ENCODE measurements at regions not wholly inside any gene's neighbourhood (a gene's known extent, or its start where the extent isn't known, plus 50 kb on each side); places are given as distances from the start of the nearest gene placed in this dataset.

- DNase-seq: no peak
- in situ Hi-C loops (cut with HindIII; ENCODE audit: low pct_ligation_motif_present, low pct_unique_long_range_greater_than_20kb, low sequenced_read_pairs): no loop called here
These were observed 201.4 kb downstream of the ZNF462 start for GRCh38 chr9:107064378-107064777.

GRCh38 chr9:107065549-107065948 lies 202.6 kb downstream of the ZNF462 start:
- in situ Hi-C loops (cut with HindIII; ENCODE audit: low pct_ligation_motif_present, low pct_unique_long_range_greater_than_20kb, low sequenced_read_pairs): no loop called here
- no peak for DNase-seq

DNA sequence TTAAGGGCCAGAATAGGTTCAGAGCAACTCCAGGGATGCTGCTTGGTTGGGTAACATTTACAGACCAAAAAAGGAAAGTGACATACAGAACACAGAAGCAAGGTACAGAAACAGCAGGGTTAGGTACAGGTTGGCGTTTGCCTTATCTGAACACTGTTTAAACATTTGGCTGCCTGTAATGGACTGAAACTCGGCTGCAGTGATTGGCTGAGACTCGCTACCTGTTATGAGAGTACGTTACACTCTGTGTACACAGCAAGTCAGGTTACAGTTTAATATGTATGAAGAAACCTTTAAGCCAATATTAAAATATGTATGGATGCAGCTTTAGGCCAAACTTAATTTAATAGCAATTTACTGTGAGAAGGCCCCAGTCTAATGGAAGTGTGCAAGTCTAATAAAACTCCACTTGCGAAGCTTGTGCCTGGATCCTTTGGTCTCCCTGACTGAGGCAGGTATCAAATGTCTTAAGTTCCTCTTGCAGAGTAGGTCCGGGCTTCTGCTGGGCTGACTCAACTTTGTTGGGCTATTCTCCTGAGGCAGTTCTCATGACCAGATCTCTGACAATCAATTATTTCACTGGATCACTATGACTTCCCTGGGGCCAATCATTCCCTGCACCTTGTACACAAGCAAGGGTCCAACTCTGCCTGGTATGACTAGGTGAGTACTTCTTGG lies 204.9 kb downstream of the ZNF462 start:
- DNase-seq: no peak
- in situ Hi-C loops (cut with HindIII; ENCODE audit: low pct_ligation_motif_present, low pct_unique_long_range_greater_than_20kb, low sequenced_read_pairs): no loop called here

- DNase-seq: no peak
- in situ Hi-C loops (cut with HindIII; ENCODE audit: low pct_ligation_motif_present, low pct_unique_long_range_greater_than_20kb, low sequenced_read_pairs): no loop called here
These were observed 205.6 kb downstream of the ZNF462 start for GRCh38 chr9:107068581-107068980.

DNA sequence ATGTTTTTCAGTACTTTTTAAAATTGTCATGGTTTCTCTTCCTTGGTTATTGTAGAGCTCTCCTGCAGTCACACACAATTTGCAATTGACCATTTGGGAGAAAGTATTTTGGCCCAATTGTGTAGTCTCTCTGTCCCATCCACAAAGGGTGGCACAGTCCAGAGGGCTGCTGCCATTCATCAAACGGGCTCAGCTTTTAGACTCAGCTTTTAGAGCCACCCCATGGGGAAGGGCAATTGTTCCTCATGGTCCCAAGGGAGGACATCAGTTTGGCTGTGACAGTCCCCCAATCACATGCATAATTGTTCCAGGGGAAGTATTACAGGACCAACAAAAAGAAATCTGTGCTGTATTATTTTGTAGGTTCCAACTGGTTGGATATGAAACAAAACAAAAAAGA lies 207.6 kb downstream of the ZNF462 start:
- in situ Hi-C loops (cut with HindIII; ENCODE audit: low pct_ligation_motif_present, low pct_unique_long_range_greater_than_20kb, low sequenced_read_pairs): no loop called here
- no peak for DNase-seq

- in situ Hi-C loops (cut with HindIII; ENCODE audit: low pct_ligation_motif_present, low pct_unique_long_range_greater_than_20kb, low sequenced_read_pairs): no loop called here
These were observed 205.0 kb upstream of the RAD23B start for GRCh38 chr9:107078061-107078460.

GRCh38 chr9:107079589-107079988 lies 203.5 kb upstream of the RAD23B start:
- DNase-seq: no peak

More at GRCh38 chr9:107078061-107078460, 205.0 kb upstream of the RAD23B start:
- no peak for DNase-seq

DNA sequence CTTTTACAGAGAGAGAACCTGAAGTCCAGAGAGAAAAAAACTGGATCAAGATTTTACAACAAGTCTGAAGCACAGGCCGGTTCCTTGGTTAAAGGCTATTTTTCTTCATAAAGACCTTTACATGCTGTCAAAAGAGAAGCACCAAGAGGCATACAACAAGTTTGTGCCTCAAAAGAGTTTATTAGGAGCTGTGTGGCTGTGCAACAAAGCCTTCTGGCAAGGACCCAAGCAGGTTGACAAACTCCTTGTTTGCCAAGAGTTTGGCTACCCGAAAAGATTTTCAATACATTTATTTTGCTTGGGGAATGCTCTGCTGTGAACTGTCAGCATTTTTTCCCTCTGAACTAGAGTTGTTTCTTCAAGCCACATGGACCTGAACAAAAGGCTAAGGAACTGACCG lies 202.9 kb upstream of the RAD23B start:
- in situ Hi-C loops (cut with HindIII; ENCODE audit: low pct_ligation_motif_present, low pct_unique_long_range_greater_than_20kb, low sequenced_read_pairs): no loop called here
- no peak for DNase-seq

More at GRCh38 chr9:107079589-107079988, 203.5 kb upstream of the RAD23B start:
- in situ Hi-C loops (cut with HindIII; ENCODE audit: low pct_ligation_motif_present, low pct_unique_long_range_greater_than_20kb, low sequenced_read_pairs): no loop called here

GRCh38 chr9:107086460-107086859 lies 196.6 kb upstream of the RAD23B start:
- in situ Hi-C loops (cut with HindIII; ENCODE audit: low pct_ligation_motif_present, low pct_unique_long_range_greater_than_20kb, low sequenced_read_pairs): no loop called here
- DNase-seq: no peak

GRCh38 chr9:107087222-107087621 lies 195.9 kb upstream of the RAD23B start:
- DNase-seq: no peak
- in situ Hi-C loops (cut with HindIII; ENCODE audit: low pct_ligation_motif_present, low pct_unique_long_range_greater_than_20kb, low sequenced_read_pairs): no loop called here

DNA sequence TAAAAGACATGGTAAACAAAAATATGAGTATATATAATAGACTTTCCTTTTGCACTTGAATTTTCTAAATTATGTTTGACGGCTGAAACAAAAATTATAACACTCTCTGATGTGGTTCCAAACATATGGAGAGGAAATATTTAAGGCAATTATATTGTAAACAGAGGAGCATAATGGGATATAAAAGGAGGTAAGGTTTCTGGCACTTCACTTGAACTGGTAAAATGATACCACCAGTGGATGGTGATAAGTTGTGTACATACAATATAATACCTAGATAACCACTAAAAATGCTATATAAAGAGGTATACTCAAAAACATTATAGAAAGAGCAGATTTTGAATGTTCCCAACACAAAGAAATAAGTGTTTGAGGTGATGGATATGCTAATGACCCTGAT lies 192.9 kb upstream of the RAD23B start:
- DNase-seq: no peak
- in situ Hi-C loops (cut with HindIII; ENCODE audit: low pct_ligation_motif_present, low pct_unique_long_range_greater_than_20kb, low sequenced_read_pairs): no loop called here

GRCh38 chr9:107093365-107094060 lies 189.6 kb upstream of the RAD23B start:
- in situ Hi-C loops (cut with HindIII; ENCODE audit: low pct_ligation_motif_present, low pct_unique_long_range_greater_than_20kb, low sequenced_read_pairs): no loop called here
- no peak for DNase-seq

GRCh38 chr9:107094370-107094769 lies 188.7 kb upstream of the RAD23B start:
- in situ Hi-C loops (cut with HindIII; ENCODE audit: low pct_ligation_motif_present, low pct_unique_long_range_greater_than_20kb, low sequenced_read_pairs): no loop called here
- no peak for DNase-seq

- DNase-seq: no peak
- in situ Hi-C loops (cut with HindIII; ENCODE audit: low pct_ligation_motif_present, low pct_unique_long_range_greater_than_20kb, low sequenced_read_pairs): no loop called here
These were observed 182.5 kb upstream of the RAD23B start for GRCh38 chr9:107100591-107100990.

- in situ Hi-C loops (cut with HindIII; ENCODE audit: low pct_ligation_motif_present, low pct_unique_long_range_greater_than_20kb, low sequenced_read_pairs): no loop called here
- DNase-seq: no peak
These were observed 181.1 kb upstream of the RAD23B start for GRCh38 chr9:107102011-107102410.

GRCh38 chr9:107103621-107104020 lies 179.5 kb upstream of the RAD23B start:
- in situ Hi-C loops (cut with HindIII; ENCODE audit: low pct_ligation_motif_present, low pct_unique_long_range_greater_than_20kb, low sequenced_read_pairs): no loop called here
- no peak for DNase-seq

GRCh38 chr9:107105784-107106183 lies 177.3 kb upstream of the RAD23B start:
- in situ Hi-C loops (cut with HindIII; ENCODE audit: low pct_ligation_motif_present, low pct_unique_long_range_greater_than_20kb, low sequenced_read_pairs): no loop called here
- DNase-seq: no peak

DNA sequence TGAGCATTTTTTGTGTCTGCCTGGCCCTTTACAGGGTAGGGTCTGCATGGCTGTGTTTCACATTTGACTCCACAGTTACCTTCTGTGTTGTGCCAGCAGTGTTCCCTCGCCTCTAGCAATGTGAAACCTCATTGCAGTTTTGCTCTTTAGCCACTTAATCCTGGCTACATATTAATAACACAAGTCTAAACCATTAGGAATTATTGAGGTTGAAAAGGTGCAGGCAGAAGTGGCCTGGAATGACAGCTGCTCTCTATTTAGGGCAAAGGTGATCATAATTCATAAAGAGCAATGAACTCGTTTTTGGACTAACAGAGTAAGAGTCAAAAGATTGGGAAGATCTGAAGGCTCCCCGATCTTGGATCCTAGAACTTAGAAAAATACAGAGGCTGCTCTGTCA lies 176.7 kb upstream of the RAD23B start:
- in situ Hi-C loops (cut with HindIII; ENCODE audit: low pct_ligation_motif_present, low pct_unique_long_range_greater_than_20kb, low sequenced_read_pairs): no loop called here
- no peak for DNase-seq

- DNase-seq: no peak
- in situ Hi-C loops (cut with HindIII; ENCODE audit: low pct_ligation_motif_present, low pct_unique_long_range_greater_than_20kb, low sequenced_read_pairs): no loop called here
These were observed 174.5 kb upstream of the RAD23B start for GRCh38 chr9:107108342-107109130.

All from ACHN (cell line).